M059J (cell line): ENCODE measurements at regions not wholly inside any gene's neighbourhood (a gene's known extent, or its start where the extent isn't known, plus 50 kb on each side); places are given as distances from the start of the nearest gene placed in this dataset.

Experiments
- DNase-seq: peaks from one replicate; pipeline ENCODE4 v3.0.0-alpha.2; 2012; ENCODE audit warnings: low read depth

DNA sequence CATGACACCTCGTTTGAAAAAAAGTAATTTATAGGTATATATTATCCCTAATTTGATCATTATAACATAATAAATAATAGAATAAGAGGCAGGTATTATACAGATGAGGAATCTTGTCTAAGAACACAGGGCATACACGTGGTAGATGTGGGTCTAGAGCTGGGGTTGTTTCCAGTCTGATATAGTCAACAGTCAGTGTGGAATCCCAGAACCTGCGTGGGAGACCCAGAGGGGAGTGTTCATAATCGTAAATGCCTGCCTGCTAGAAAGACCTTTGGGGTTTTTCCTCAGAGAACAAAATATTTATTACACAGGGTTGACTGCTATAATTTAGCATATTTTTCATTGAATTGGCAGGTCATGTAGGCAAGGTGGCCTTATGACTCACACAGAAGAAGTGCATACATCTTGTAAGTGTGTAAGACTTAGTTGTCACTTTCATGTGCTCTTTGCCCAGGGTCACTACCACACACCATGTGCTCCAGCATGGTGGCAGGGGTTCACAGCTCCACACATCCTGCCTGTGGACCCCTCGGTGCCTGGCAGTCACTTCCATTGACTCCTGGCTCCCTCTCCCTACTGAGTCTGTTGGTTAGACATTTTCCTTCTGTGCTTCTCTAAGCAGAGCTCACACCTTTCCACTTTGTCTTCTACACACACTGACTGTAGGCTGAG lies 94.9 kb upstream of the IKZF1 start:
- DNase-seq = no peak

DNA sequence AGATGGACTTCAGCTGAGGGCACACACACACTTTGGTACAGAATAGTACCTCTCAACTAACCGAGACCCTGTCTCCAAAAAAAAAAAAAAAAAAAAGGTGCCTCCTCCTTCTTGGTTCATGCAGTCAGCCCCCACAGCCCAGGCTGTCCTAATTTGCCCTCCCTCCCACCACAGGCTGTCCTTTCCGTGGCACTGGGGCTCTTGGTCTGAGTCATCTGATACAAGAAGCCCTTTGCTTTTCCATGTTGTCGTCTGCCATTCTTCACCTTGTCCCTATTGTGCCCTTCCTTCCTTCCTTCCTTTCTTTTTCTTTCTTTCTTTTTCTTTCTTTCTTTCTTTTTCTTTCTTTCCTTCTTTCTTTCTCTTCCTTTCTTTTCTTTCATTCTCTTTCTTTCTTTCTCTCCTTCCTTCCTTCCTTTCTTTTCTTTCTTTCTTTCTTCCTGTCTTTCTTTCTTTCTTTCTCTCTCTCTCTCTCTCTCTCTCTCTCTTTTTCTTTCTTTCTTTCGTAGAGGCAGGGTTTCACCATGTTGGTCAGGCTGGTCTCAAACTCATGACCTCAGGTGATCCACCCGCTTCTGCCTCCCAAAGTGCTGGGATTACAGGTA lies 96.0 kb upstream of the IKZF1 start:
- no peak for DNase-seq

DNA sequence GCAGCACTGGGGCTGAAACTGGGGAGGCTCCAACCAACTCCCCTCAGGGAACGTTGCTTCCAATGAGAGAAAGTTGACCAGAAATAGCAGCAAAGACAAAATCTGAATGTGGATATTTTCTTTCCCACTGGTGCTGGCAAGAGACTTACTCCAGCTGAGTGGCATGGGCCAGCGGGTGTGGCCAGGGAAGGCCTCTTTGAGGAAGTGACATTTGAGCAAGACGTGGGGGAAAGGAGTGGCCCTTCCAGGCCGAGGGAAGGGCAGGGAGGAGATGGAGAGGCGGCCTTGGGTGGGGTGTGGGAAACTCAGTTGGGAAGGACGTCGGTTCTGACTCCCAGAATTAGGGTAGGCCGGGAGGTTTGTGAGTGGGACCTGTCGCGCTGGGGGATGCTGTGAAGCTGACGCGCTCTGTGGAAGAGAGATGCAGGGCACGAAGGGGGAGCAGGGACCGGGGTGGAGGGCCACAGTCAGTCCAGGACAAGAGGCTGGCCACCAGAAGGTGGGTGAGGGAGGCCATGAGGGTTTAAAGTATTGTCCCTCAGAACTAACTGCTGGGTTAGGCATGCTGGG lies 96.7 kb upstream of the IKZF1 start:
- DNase-seq = no peak

DNA sequence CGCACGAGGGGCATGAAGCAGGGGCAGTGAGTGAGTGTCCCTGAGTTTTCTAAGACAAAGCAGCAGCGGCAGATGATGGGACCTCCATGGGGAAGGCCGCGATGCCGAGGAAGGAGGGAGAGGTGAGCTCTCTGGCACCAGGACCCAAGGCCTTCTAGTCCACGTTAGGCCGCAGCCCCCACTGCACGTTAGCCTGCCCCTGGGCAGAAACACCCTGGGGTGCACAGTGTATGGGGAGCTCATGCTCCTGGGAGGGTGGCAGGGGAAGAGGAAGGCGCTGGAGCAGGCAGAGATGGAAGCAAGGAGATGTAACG lies 97.3 kb upstream of the IKZF1 start:
- no peak for DNase-seq

DNA sequence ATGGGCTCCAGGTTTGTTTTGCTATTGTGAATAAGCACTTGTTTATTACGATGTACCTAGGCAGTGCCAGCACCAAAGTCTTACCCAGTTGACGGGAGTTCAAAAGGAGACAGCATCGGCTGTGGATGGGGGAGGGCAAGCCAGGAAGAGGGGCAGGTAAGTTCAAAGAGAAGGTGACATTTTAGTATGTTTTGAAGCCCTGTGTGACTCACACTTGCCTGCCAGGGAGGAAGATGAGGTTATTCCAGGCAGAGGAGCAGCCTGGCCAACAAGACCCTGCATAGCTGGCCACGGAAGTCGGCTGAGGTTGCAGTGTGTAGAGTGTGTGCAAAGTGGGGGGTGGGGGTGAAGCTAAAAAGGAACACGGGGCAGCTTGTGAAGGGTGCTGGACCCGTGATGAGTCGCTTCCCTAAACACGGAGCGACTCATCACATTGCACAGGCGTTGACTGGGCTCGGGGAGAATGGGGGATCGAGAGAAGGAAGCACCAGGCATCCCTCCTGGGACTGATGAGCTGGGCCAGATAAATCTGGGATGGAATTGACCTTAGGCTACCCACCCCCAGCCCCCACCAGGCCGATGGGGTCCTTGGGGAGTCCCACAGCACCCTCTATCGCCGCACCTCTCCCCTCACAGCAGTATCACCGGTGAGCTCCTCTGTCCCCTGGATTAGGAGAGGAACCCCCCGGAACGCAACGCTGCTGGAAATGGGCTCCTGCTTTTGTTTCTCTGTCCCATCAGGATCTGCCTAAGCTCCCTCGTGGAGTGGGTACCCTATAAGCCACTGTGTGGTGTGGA lies 97.9 kb upstream of the IKZF1 start:
- no peak for DNase-seq

DNA sequence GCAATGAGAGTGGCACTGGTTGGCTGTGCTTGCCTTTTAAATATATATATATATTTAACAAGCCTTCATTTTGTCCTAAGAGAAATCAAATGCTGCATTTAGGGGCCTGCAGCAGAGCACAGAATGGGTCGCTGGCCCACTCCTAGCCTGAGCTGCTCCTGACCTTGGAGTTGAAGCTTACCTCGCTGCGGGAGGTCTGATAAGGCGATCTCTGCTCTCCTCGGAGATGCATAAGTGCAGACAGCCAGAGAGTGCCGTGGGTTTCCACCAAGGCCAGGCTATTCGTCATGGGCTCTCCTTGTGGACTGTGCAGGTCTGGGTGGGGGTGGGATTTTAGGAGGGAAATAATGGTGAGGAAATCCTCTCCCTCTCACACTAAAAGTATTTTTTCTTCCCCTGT lies 99.5 kb upstream of the IKZF1 start:
- DNase-seq = no peak

DNA sequence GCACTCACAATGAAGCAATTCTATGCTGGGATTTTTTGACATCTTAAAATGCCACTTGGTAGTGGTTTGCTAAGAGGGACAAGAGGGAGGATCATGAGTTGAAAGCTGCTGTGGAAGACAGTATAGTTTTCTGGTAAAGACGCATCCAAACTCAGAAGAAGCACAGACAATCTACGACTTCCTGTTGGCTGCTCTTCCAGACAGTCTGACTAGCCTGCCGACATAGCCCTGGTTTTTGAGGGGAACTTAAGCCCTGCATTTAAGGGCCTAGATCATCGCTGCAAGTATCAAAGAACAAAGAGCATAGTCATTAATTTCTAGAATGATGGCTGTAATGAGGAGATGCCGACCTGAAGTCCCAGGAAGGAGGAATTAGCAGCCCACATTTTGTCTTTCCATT lies 99.9 kb upstream of the IKZF1 start:
- DNase-seq = no peak

DNA sequence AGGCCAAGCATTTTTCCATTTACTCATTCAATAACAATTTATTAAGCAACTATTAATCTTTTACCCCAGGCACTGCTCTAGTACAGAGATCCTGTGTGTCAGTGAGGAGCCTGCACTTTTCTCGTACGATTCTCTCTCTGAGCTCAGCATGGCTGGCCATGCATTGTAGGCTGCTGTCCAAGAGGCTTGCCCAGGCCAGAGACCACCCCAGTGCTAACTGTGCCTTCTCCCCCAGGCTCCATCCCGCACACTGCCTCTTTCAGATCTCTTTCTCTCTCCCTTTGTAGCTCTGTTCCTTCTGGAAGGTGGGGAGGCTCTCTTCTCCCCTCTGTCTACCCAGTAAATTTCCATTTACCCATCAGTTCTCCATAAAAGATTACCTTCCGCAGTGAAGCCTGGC lies 101.0 kb upstream of the IKZF1 start:
- no peak for DNase-seq

DNA sequence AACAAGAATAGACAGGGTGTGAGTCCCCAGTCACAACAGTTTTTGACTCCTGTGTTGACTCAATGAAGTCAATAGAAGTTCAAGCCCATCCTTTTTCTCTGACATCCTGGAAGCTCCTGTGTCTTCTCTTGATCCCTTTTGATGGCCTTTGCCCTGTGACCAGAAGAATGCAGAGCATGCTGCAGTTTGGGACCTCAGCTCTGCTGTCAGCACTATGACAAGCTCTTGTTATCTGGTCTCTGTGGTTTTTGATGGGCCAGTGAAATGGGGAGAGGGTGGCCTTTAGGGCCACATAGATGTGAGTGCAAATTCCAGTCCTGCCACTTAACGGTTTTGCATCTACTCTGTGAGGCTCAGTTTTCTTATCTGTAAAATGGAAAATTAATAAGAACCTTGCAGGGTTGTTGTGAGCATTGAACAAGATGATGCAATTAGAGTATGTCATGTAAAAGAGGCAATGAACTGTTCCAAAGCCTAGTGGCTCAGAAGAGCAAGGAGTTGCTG lies 102.4 kb upstream of the IKZF1 start:
- DNase-seq = no peak

DNA sequence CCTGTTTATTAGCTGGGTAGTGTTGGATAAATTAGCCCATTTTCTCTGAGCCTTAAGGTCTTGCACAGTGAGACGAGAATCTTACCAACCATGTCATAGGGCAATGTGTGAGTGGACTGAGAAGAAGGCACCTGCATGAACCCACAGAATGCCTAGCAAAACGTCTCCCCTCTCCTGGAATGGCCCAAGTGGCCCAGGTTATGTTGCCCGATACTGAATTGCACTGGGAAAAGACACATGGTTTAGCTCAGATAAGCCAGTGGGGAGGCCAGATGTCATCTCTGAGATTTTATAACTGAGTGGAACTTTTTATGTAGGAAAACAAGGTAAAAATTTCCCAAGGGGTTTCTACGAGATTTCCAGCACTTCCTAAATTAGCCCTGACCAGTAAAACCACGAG lies 104.7 kb upstream of the IKZF1 start:
- no peak for DNase-seq

DNA sequence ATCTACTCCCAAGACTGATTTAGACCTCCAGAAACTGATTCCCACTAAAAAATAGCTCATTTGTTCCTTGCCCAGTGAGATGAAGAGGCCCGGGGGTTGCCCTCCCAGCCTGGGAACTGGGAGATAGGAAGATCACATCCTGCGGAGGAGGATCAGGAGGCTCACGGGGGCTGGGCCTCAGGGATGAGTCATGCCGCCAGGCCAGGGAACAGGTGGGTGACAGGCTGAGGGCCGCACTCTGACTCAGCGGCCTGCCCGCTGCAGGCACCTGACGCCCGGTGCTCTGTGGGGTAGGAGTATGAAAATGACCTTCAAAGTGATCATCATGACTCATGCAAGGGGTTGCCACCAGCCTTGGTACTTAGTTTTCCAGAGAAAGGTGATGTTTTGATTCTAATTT lies 104.5 kb upstream of the ZPBP start:
- peak; percentile 39 for DNase-seq

DNA sequence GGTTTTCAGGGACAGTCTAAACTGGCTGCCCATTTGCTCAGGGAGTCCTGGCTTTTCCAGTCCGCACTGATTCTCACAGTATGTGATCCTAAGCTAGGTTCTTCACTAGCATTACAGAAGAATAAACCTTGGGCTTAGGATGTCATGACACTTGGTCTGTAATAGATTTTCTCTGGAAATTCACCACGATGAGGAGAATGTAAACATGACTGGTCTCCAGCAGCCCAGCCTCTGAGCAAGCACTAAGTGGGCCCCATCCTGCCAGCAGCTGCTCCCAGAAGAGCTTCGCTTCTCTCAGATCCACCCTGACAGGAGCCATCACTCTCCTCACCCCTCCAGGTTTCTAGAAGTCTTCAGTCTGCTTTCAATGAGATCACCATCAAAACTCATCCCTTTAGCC lies 103.7 kb upstream of the ZPBP start:
- no peak for DNase-seq

DNA sequence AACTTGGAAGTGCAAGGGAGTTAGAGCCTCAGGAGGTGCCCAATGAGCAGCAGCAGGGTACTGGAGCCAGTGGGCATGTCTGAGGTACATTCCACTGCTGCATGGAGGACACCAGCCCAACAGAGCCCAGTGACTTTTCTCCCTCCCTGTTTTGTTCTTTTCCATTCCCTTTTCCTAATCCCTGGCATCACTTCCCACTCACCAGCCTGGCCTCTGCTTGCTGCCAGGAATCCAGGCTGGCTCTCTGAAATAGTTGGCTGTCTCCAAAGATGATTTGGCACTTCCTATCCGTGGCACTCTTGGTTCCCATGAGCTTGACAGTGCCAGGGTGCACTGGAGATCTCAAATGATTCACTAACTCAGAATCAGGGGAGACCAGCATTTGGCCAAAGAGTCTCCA lies 97.7 kb upstream of the ZPBP start:
- DNase-seq = no peak

DNA sequence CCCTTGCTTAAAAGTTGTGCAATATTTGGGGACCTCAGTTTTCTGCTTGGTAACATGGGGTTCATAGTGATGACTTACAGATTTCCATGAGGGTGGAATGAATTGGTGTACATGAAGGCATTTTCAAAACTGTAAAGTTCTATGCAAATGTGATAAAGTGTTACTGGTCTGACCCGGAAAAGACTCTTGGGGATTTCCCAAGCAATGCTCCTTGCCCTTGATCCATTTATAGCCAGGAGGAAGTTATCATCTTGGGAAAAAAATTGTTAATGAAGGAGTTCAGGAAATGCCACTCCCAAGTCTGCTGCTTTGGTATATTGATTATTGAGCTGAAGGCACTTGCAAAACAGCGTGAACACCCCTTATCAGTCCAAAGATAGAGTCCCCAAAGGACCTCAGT lies 96.3 kb upstream of the ZPBP start:
- no peak for DNase-seq

DNA sequence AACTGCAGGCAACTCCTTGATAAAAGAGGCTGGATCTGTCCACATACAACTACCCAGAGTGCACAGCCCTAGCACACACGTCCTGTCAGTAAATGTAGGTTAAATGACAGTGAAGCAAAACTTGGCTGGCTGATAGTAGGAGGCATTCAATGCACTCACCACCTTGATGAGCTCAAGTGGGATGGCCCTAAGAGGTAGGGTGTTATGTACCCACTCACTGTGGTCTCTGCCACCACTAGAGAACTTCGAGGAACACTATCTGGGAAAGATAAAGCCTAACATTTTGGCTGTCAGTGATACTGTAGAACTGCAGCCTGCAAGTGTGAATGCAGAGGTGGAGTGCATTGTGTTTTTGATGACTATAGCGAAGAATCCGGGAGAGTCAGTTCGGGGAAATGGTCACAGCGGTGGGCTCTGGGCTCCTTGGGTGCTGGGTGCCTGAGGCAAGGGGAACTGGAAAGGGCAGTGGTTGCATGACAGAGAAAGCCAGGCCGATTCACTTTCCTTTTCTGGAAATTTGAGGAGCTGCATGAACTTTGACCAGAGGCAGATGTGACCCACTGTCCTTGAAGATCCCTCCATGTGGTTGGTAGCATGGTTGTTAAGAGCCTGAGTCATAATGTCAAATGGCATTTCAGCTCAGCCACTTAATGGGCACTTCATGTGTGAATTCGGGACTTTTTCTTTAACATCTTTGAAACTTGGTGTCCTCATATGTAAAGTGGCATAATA lies 93.1 kb upstream of the ZPBP start:
- DNase-seq = no peak

DNA sequence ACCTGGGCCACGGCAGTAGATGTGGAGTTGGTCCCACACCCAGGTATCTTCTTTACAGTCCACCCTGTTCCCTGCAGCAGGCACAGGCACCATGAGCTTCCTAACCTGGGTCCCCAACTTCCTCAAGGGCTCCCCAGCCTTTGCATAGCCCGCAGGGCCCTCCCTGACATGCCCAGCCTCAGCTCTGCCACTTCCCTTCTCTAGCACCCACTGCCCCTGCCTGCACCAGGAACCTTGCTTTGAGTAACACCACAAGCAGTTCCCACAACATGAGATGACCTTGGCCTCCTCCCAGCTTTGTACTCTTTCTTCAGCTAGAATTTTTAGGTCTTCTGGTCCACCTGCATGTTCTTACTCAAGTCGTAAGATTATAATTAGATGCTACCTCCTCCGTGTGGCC lies 92.2 kb upstream of the ZPBP start:
- DNase-seq = no peak

DNA sequence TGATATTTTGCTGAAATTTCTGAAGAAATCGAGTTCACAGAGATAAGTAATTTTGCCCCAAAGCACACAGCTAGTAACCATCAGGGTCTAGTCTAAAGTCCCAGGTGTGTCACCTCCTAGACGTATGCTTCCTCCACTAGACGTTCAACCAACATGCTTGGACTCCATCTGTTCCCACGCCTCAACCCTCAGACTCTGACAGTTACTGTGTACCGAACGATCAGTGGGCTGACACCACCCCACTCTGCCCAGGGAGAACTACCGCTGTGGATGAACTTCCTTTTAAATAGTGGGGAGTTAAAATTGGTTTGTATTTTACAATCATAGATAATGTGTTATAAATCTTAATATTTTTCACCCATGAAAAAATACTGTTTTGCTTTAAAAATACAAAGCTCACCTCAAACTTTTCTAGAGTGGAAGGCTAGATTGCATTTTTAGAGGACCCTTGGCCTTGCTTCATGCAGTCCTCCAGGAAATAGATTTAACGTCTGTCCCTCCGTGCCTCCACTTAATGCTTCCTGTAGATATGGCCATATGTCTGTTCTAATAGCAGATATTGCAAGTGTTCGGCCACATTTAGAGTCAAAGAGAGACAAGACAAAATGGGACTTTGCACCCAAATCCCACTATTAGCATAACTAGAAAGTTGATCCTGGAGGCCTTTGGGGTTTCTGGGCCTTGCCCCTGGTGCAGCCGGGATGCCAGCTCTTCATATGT lies 91.4 kb upstream of the ZPBP start:
- no peak for DNase-seq

DNA sequence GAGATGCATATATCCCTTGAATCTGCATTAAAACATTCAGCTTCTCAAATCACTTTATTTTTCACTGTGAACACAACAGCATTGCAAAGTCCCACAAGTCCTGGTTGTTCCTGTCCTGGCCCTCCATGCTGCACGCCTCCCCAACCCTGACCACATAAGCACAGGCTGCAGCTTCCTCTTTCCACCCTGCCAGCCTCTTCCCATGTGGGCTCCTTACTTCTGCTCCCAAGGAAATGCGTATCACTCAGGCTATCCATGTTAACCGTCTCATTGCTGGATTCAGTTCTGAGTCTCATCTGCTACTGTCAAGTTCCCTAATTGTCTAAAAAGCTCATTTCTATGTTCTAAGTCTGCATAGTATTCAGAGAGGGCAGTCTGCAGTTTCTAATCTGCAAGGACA lies 89.7 kb upstream of the ZPBP start:
- no peak for DNase-seq

DNA sequence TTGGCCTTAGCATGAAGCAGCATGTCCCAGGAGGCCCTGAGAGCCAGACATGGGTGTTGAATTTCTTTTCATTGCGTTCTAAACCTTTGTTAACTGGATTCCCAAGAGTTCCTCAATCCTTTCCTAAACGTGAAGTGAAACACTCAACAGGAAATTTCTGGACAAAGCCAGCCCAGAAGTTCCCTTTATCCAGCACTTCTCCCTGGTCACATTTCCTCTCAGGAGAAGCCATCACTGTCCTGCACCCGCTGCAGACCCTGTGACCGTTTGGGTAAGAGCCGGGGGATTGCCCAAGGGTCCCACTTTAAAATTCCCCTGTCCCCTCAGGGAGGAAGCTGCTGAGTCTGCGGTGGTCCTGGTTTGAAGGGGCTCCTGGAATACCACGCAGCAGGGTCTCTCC lies 88.0 kb upstream of the ZPBP start:
- no peak for DNase-seq

DNA sequence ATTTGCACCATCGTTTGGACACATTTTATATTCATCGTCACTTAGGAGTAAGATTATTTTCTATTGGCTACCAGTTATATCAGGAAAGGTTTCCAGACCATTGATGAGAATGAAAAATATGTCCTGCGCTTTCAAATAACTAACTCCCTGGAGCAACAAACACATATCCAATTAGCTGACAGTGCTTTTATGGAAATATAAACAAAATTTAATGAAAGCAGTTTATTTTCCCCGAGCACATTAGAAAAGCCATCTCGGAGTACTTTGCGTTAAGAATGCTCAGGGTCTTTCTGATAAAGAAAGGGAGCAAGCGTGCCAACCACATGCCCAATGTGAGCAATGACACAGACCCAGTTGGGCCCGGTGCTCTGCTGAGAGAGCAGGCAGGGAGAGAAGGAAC lies 85.1 kb upstream of the ZPBP start:
- no peak for DNase-seq

DNA sequence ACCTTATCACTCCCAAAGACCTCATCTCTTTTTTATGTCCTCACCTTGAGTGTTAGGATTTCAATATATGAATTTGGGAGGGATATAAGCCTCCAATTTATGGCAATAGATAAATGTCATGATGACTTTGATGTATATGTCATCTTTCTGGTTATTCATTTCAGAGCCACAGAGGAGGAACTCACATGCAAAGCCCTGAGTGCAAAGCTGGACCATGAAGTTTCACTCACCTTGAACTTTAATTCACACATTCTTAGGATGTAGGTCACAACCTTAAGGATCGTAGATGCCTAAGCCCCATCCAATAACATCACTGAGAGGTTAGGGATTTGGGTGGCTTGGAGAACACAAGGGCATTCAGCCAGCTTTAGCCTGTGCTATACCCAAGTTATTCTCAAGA lies 81.9 kb upstream of the ZPBP start:
- DNase-seq = no peak
